Right lobe of liver (tissue), 4 donors: ENCODE measurements at regions not wholly inside any gene's neighbourhood (a gene's known extent, or its start where the extent isn't known, plus 50 kb on each side); places are given as distances from the start of the nearest gene placed in this dataset.

ENCODE experiments used
- CTCF ChIP-seq, 4 donors: fragments of 200-600 bp in 3 of 4; fragments of 450-650 bp in 1 of 4; IDR thresholded peaks; one replicate each; pipeline versions ENCODE4 v1.5.1 to v1.8.0; 2016 to 2022; ENCODE audit warnings: antibody characterized with exemption in 4 of 4, mild to moderate bottlenecking in 2 of 4
- POLR2A ChIP-seq: fragments of 450-650 bp; IDR thresholded peaks from one replicate; pipeline ENCODE4 v1.6.1; 2017; ENCODE audit warnings: antibody characterized with exemption, mild to moderate bottlenecking
- donor health status: DM: no; HTN: no; CAD: no.
- donor health status: DM: no; HTN: no; CAD: no.
- donor health status: DM: no; HTN: yes; CAD: no.

GRCh38 chr11:96627376-96627775 lies 237.6 kb downstream of the JRKL start:
- no peak for TF ChIP-seq CTCF (IDR thresholded peaks at IDR 0.05)
- TF ChIP-seq POLR2A: no peak
